Fibroblast of mammary gland (primary cell): ENCODE measurements at regions not wholly inside any gene's neighbourhood (a gene's known extent, or its start where the extent isn't known, plus 50 kb on each side); places are given as distances from the start of the nearest gene placed in this dataset.

Source experiments
- DNase-seq: peaks from one replicate; pipeline ENCODE4 v3.0.0-alpha.2; 2010; ENCODE audit warnings: low read depth
- H3K4me3 ChIP-seq: 2 replicates; pipeline ENCODE4 v1.5.1; 2011; ENCODE audit warnings: low read depth, mild to moderate bottlenecking, low read length, moderate library complexity; ENCODE audit not compliant: control insufficient read depth
- CTCF ChIP-seq: conservative IDR thresholded peaks from 2 replicates; pipeline ENCODE4 v1.5.1; 2011; ENCODE audit warnings: low read depth, low read length, inconsistent platforms; ENCODE audit not compliant: control insufficient read depth, insufficient read depth

- peak; percentile 14 for DNase-seq
These were observed 260.0 kb downstream of the C6orf118 start for GRCh38 chr6:165049362-165049761.

GRCh38 chr6:165047952-165048351, 261.5 kb downstream of the C6orf118 start:
- no peak overlapping the region for H3K4me3 ChIP-seq
- TF ChIP-seq CTCF = no peak

More at GRCh38 chr6:165049362-165049761, 260.0 kb downstream of the C6orf118 start:
- no peak overlapping the region for H3K4me3 ChIP-seq
- peak; percentile 42 for TF ChIP-seq CTCF

GRCh38 chr6:165045631-165046030, 263.8 kb downstream of the C6orf118 start:
- H3K4me3 ChIP-seq = no peak overlapping the region

More at GRCh38 chr6:165047952-165048351, 261.5 kb downstream of the C6orf118 start:
- no peak for DNase-seq

DNA sequence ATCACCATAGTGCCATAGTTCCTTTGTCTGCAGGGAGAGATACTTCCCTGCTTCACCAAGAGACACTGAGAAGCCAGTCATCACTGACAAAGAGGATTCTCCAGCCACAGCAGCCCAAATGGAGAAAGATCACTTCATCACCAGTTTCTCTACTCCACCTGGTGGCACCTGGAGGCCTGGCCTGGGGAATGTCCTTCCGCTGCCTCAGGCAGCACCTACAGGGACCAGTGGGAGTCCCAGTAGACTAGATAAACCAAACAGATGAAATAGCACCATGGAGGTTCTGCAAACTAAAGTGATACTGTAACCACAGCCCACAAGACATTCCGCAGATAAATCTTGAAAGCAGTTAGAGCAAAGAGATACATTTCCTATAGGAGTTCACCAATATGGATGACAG, 266.5 kb downstream of the C6orf118 start:
- TF ChIP-seq CTCF = no peak
- no peak overlapping the region for H3K4me3 ChIP-seq
- DNase-seq = no peak

More at GRCh38 chr6:165045631-165046030, 263.8 kb downstream of the C6orf118 start:
- no peak for DNase-seq
- no peak for TF ChIP-seq CTCF

DNA sequence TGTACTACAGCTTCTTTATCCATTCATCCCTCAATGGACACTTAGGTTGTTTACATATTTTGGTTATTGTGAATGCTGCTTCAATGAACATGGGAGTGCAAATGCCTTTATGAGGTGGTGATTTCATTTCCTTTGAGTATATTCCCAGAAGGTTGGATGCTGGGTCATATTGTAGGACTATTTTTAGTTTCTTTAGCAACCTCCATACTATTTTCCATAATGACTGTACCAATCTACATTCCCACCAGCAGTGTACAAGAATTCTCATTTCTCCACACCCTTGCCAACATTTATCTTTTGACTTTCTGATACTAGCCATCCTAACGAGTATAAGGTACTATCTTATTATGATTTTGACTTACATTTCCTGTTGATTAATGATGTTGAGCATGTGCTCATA, 269.0 kb downstream of the C6orf118 start:
- no peak overlapping the region for H3K4me3 ChIP-seq
- no peak for DNase-seq
- TF ChIP-seq CTCF = no peak

DNA sequence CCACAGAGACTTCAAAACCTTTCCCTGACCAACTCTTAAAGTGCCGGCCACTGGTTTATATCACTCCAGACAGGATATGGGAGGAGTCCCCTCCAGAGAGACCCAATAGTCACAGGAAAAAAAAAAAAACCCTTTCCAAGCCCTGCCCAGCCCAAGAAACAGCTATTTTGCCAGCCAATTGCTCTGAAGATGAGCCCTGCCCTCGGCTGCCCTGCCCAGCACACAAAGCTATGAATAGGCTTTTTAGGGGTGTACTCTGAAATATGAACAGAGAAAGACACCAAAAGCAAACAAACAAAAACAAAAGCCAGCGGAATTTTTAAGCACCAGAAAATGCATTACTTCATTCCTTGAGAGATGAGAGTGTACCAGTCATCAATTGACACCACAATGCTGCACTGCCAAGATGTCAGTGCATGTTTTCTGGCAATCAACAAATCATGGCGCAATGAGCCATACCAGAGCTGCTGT, 275.1 kb downstream of the C6orf118 start:
- TF ChIP-seq CTCF = no peak

GRCh38 chr6:165031502-165031901, 277.9 kb downstream of the C6orf118 start:
- TF ChIP-seq CTCF = no peak
- DNase-seq = no peak
- no peak overlapping the region for H3K4me3 ChIP-seq

More for the DNA sequence above, 275.1 kb downstream of the C6orf118 start:
- no peak for DNase-seq
- H3K4me3 ChIP-seq = no peak overlapping the region
